T-helper 22 cell (primary cell): ENCODE measurements at regions not wholly inside any gene's neighbourhood (a gene's known extent, or its start where the extent isn't known, plus 50 kb on each side); places are given as distances from the start of the nearest gene placed in this dataset.

Experiments used
- DNase-seq: peaks from one replicate; pipeline ENCODE4 v3.0.0-alpha.2; 2020; ENCODE audit warnings: low read depth

DNA sequence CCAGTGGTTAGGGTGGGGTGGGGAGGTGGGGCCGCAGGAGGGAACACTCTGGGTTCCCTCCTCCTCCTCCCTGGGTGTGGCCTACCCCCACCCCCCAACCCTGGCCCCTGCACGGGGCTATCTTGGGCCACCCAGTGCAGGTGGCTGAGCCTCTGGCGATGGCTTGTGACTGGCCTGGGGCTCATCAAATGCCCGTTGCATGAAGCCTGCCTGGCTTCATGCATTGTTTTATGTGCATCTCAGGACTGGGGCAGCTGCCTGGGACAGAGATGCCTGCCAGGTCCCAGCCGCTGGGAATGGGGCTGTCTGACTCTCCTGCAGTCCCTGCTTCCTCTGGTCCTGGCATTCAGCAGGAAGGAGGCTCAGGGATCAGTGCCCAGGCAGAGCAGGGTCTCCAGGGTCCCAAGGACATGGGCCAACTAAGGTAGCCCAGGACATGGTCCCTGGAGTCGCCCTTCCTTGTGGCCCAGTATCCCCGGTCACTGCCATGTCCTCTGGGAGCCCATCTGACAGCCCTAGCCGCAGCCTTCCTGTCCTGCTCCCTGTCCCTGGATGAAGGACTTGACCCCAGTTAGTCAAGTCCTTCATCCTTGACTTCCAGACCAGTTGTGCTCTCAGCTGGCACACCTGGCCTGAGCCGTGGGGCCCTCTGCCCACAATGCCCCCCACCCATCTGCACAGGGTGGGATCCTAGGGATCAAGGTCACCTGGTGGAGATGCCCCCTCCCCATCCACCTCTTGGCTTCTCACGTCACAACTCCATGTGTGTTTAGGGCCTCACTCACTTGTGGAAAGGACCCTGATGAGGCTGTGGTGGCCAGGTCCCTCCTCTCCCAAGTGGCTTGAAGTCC lies 112.1 kb upstream of the FGF3 start:
- DNase-seq: no peak

DNA sequence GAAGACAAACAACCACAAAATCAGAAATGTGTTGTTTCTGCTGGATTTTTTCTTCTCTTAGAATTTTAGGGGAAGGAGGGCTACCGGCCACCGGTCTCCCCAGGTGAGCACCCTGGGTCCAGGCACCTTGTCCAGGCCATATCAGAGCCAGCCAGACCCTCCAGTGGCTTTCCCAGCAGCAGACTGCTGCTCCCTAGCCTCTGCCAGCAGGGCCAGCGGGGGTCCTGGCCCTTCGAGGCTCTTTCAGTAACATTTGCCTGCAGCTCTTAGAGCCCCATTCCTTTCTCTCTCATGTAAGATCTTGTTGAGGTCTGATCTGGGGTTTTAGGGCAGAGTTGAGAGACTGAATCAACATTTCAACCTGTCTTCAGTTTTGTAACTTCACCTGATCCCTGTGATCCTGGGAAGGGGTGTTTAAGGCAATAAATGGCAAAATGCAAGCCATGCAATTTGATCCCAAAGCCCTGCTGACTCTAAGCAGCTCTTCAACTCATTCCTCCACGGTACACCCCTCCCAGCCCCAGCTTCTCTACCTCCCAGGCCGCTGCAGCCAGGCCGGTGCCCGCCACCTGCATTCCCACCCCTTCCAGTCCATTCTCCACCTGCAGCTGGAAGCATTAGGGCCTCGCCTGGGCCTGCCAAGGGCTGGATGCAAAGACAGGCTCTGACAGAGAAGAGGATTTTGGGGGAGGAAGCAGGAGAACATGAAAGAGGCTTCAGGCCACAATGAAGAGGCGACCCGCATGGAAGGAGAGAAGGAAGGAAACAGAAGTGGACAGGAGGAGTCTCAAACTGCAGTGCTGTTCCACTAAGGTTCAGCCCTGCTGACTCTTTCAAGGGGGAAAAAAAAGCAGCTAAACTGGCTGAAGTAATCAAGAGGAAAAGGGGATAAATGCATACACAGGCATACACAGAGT lies 113.0 kb upstream of the FGF3 start:
- DNase-seq: no peak

GRCh38 chr11:69934861-69935494 lies 115.8 kb upstream of the FGF3 start:
- DNase-seq: no peak

- no peak for DNase-seq
Observed at GRCh38 chr11:69935941-69936505, 116.8 kb upstream of the FGF3 start.

GRCh38 chr11:69936771-69937170 lies 117.6 kb upstream of the FGF3 start:
- no peak for DNase-seq

GRCh38 chr11:69938206-69938605 lies 119.0 kb upstream of the FGF3 start:
- no peak for DNase-seq

GRCh38 chr11:69939551-69940245 lies 120.5 kb upstream of the FGF3 start:
- DNase-seq: no peak

- no peak for DNase-seq
Observed at GRCh38 chr11:69940246-69940610, 121.0 kb upstream of the FGF3 start.

GRCh38 chr11:69941546-69942332 lies 122.5 kb upstream of the FGF3 start:
- no peak for DNase-seq

DNA sequence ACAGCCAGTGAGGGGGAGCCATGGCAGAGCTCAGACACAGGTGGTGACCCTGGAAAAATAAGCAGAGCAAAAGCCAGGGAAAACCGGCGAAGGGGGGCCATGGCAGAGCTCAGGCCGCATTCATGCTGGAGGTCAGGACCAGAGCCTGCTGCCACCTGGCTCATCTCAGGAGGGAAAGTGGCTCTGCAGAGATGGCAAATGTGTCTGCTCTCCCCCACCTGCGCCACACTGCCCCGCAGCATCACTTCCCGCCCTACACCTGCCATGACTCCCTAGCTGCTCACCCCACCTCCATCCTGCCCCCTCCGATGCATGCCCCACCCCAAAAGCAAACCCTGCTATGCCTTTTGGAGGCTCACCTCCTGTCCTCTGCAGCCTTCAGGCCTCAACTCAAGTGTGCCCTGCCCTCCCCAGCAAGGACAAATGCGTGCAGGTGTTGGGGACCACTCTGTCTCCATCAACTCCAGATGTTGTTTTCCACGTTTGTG lies 123.2 kb upstream of the FGF3 start:
- DNase-seq: no peak

DNA sequence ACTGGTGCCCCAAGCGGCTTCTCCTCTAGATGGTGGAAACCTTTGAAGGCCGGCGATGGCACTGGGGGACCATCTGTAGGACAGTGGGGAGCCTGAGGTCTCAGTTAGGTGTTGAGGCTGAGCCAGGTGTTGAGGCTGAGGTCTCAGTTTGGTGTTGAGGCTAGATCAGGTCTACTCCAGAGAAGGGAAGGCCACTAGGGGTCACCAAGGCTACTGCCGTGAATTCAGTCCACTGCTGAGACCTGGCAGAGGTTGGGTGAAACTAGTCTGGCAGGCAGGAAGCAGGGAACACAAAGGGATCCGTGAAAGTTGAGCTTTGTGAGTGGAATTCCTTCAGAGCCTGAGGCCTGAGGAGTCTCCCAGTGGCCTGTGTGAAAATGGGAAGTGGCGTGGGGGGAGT lies 123.8 kb upstream of the FGF3 start:
- no peak for DNase-seq

GRCh38 chr11:69943506-69943905 lies 124.3 kb upstream of the FGF3 start:
- no peak for DNase-seq

GRCh38 chr11:69944146-69944795 lies 125.1 kb upstream of the FGF3 start:
- DNase-seq: no peak

DNA sequence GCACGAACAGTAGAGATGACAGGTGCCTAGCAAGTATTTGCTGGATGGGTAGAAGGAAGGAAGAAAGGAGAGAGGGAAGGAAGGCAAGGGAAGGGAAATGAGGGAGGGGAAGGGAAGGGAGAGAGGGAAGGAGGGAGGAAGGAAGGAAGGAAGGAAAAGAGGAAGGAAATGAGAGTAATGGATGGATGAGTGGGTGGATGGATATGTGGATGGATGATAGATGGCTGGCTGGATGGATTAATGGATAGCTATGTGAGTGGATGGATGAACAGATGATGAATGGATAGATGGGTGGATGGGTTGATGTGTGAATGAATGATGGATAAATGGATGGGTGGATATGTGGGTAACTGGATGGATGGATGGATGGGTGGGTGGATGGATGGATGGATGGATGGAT lies 125.9 kb upstream of the FGF3 start:
- no peak for DNase-seq

DNA sequence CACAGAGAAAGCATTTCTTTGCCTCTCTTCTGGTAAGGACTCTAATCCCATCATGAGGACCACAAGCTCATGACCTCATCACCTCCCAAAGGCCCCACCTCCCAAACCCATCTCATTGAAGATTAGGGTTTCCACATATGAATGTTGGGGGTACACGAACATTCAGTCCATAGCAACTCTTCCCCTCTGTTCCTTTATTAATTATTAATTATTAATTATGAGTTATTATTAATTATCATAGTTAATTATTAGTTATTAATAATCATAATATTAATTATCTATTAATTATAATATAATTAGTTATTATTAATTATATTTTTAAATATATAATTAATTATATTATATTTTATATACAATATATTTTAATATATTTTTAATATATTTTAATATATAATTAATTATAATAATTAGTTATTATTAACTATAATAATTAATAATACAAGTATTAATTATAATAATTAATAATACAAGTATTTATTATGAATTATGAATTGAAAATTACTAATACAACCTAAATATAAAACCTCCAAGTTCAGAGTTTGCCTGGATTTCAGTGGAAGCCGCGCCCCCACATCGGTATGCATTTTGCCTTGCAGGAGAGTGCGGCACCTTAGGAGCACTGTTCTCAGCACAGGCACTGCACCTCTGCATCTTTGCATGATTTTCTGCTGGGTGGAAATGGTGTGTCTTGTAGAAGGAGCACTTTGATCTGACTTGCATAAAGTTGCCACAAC lies 128.0 kb upstream of the FGF3 start:
- DNase-seq: no peak

DNA sequence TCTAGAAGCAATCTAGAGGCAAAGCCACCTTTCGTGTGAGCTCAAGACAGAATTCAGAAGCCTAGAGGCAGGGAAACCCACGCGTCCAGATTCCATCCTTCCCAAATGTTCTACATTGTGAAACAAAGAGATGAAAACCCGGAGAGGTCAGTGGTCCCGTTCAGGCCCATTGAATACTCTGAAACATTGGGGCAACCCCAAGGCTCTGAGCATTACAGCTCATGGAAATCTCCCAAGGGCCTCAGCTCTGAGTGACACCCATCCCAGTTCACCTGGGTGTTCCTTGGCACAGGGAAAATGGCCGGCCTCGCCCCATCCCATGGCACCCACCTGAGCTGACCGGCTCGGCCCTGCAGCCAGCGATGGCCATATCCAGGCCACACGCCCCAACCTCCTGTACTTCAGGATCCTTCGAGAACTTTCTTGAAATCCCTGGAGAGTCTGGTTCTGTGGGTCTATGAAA lies 128.6 kb upstream of the FGF3 start:
- no peak for DNase-seq

DNA sequence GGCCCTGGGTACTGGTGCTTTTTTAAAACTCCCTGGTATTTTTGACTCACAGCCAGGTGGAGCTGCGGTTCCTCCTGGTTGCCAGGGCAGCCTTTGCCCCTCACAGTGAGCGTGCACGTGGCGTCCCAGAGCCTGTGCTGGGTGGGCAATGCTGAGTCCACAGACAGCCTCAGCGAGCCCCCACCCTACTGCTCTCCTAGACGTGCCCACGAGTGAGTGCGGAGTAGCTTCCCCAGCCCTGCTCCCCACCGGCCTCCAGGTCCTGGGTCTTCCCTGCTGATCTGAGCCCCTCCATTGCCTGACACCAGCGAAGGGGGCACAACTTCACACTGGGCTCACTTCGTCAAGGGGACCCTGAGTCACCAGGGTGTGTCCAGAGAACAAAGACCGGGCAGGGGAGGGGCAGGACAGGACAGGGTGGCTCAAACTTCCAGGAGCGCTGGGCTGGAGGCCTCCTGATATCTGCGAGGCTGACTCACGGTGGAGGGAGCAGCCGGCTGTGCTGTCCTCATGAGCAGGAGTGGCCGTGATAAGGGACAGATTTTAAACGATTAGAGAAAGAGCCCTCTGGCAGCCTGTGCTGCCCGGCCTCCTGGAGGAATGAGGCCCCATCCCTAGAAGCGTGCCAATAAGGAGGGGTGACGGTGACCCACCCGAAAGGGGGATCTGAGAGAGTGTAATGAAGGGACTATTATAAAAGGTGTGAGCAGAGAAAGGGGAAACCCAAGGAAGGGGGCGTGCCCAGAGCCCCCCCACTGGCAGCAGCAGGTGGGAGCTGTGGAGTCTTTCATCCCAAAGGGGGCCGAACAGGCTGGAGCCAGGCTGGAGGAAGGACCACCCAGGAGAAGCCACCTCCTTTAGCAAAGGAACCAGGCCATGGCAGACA lies 129.3 kb upstream of the FGF3 start:
- no peak for DNase-seq

- no peak for DNase-seq
Observed at GRCh38 chr11:69949327-69949726, 128.8 kb upstream of the ANO1 start.
